Osteoblast (primary cell): ENCODE measurements at regions not wholly inside any gene's neighbourhood (a gene's known extent, or its start where the extent isn't known, plus 50 kb on each side); places are given as distances from the start of the nearest gene placed in this dataset.

Source experiments
- DNase-seq: peaks from one replicate; pipeline ENCODE4 v3.0.0; 2011; ENCODE audit warnings: low spot score, mixed read lengths; ENCODE audit not compliant: insufficient read length; ENCODE audit errors: missing footprints
- H2AFZ ChIP-seq: 2 replicates; pipeline ENCODE4 v1.6.0; 2011; ENCODE audit warnings: mild to moderate bottlenecking, low read length
- H3K27ac ChIP-seq: 2 replicates; pipeline ENCODE4 v1.5.1; 2011; ENCODE audit warnings: mild to moderate bottlenecking, low read depth, low read length, moderate library complexity
- H3K27me3 ChIP-seq: 2 replicates; pipeline ENCODE4 v1.6.0; 2012; ENCODE audit warnings: mild to moderate bottlenecking, control low read depth, inconsistent platforms, low read length, moderate library complexity; ENCODE audit not compliant: insufficient read depth
- H3K36me3 ChIP-seq: 2 replicates; pipeline ENCODE4 v1.5.1; 2011; ENCODE audit warnings: mild to moderate bottlenecking, low read length, control low read depth, moderate library complexity; ENCODE audit not compliant: insufficient read depth
- H3K4me1 ChIP-seq: 2 replicates; pipeline ENCODE4 v1.5.1; 2011; ENCODE audit warnings: mild to moderate bottlenecking, low read length, control low read depth, moderate library complexity; ENCODE audit not compliant: insufficient read depth
- H3K4me2 ChIP-seq: 2 replicates; pipeline ENCODE4 v1.6.0; 2011; ENCODE audit warnings: mild to moderate bottlenecking, low read length; ENCODE audit not compliant: insufficient read depth
- H3K4me3 ChIP-seq: fragments of 200-600 bp; sonication (generic); 3 replicates; pipeline ENCODE4 v1.5.1; 2012; ENCODE audit warnings: mild to moderate bottlenecking, low read length, inconsistent platforms; ENCODE audit not compliant: insufficient read depth
- H3K79me2 ChIP-seq: 2 replicates; pipeline ENCODE4 v1.6.0; 2012; ENCODE audit warnings: mild to moderate bottlenecking, low read length, control low read depth, inconsistent platforms; ENCODE audit not compliant: insufficient read depth
- H3K9me3 ChIP-seq: 2 replicates; pipeline ENCODE4 v1.5.1; 2011; ENCODE audit warnings: low read depth, low read length, control low read depth
- H4K20me1 ChIP-seq: 2 replicates; pipeline ENCODE4 v1.6.0; 2012; ENCODE audit warnings: mild to moderate bottlenecking, low read length, control low read depth; ENCODE audit not compliant: insufficient read depth
- CTCF ChIP-seq: IDR thresholded peaks from 2 replicates; pipeline ENCODE4 v1.5.1; 2011; ENCODE audit warnings: mild to moderate bottlenecking, low read depth, low read length, moderate library complexity; ENCODE audit errors: extremely low read depth

DNA sequence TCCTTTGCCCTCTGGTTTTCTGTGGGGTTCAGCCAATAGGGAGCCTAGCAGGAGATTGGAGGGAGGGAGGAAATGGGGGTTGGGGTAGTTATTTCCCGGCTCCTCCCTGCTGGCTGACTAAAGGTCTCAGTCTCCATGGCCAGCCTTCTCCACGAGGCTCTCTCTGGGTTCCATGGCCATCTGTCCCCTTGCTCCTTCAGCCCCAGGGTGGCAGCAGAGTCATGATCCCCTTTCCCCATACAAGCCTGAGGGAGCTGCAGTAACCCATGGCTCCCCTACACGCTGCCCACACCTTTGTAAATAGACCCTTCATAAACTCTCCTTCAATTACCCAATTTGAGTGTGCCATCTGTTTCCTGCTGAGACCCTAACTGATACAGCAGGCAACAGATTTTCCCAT, 176.1 kb upstream of the CSF3R start:
- Histone ChIP-seq H3K4me1 (no peaks in the 10 kb centered on the region), H3K27me3 (no peaks in the 10 kb centered on the region), H3K36me3 (no peaks in the 10 kb centered on the region), H3K9me3 (no peaks in the 10 kb centered on the region), H3K4me2 (no peak overlapping the region), H3K79me2 (no peaks in the 10 kb centered on the region), H4K20me1 (no peaks in the 10 kb centered on the region), H3K27ac (no peak overlapping the region), H2AFZ (no peak overlapping the region), H3K4me3 (no peak overlapping the region)
- TF ChIP-seq CTCF: no peak
- no peak for DNase-seq

DNA sequence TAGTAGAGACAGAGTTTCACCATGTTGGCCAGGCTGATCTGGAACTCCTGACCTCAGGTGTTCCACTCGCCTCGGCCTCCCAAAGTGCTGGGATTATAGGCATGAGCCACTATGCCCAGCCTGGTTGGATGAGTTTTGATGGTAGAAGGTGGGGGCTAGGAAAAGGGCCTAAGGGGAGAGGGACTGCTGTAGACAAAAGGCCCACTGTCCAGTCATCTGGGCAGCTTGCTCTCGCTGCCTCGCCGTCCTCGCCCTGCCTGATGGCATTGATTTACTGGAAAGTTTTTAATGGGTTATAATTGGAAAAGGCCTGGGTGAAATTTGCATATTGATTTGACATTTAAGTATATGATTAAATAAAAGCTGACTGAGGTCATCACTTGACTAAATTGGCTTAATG, 175.1 kb upstream of the CSF3R start:
- no peaks in the 10 kb centered on the region for H3K79me2 ChIP-seq
- H3K36me3 ChIP-seq: no peaks in the 10 kb centered on the region
- H4K20me1 ChIP-seq: no peaks in the 10 kb centered on the region
- no peaks in the 10 kb centered on the region for H3K27me3 ChIP-seq
- no peak for TF ChIP-seq CTCF
- no peak overlapping the region for H2AFZ ChIP-seq
- DNase-seq: no peak
- H3K4me1 ChIP-seq: no peaks in the 10 kb centered on the region
- H3K9me3 ChIP-seq: no peaks in the 10 kb centered on the region
- H3K27ac ChIP-seq: no peak overlapping the region
- no peak overlapping the region for H3K4me2 ChIP-seq
- H3K4me3 ChIP-seq: no peak overlapping the region

- Histone ChIP-seq H3K4me3 (no peak overlapping the region), H2AFZ (no peak overlapping the region), H3K27me3 (no peaks in the 10 kb centered on the region), H4K20me1 (no peaks in the 10 kb centered on the region), H3K27ac (no peak overlapping the region), H3K79me2 (no peaks in the 10 kb centered on the region), H3K9me3 (no peaks in the 10 kb centered on the region), H3K4me2 (no peak overlapping the region), H3K4me1 (no peaks in the 10 kb centered on the region), H3K36me3 (no peaks in the 10 kb centered on the region)
- no peak for DNase-seq
- no peak for TF ChIP-seq CTCF
These were observed 174.1 kb upstream of the CSF3R start for GRCh38 chr1:36656838-36657237.

GRCh38 chr1:36656271-36656670, 173.6 kb upstream of the CSF3R start:
- Histone ChIP-seq H3K4me1 (no peaks in the 10 kb centered on the region), H3K4me2 (no peak overlapping the region), H3K4me3 (no peak overlapping the region), H3K27ac (no peak overlapping the region), H3K36me3 (no peaks in the 10 kb centered on the region), H2AFZ (no peak overlapping the region), H4K20me1 (no peaks in the 10 kb centered on the region), H3K79me2 (no peaks in the 10 kb centered on the region), H3K9me3 (no peaks in the 10 kb centered on the region), H3K27me3 (no peaks in the 10 kb centered on the region)
- TF ChIP-seq CTCF: no peak
- DNase-seq: no peak
